Endothelial cell of umbilical vein (primary cell): ENCODE measurements at regions not wholly inside any gene's neighbourhood (a gene's known extent, or its start where the extent isn't known, plus 50 kb on each side); places are given as distances from the start of the nearest gene placed in this dataset.

Source experiments
- BruUV-seq: library from RNA; stranded (reverse); fragments of 400-500 nt; replicated peaks from 2 replicates; lab custom pipeline; 2021; lab: Mats Ljungman, UMichigan
- CTCF ChIA-PET: fragments of 300-600, 350-600 bp; sonication (Branson Sonifier 250); formaldehyde crosslinking; loops from one replicate; lab custom pipeline; 2021; ENCODE audit warnings: antibody characterized with exemption, inconsistent platforms; lab: Charles Lee
- POLR2A ChIA-PET: fragments of 300-600, 350-600 bp; sonication (Branson Sonifier 250); formaldehyde crosslinking; loops from one replicate; lab custom pipeline; 2021; ENCODE audit warnings: antibody characterized with exemption, inconsistent platforms; lab: Charles Lee
- DNase-seq: peaks from one replicate; pipeline ENCODE4 v3.0.0-alpha.2; 2011; ENCODE audit warnings: low read depth, low spot score
- FAIRE-seq: peaks from 2 replicates; lab custom pipeline; 2011; peaks lifted over from hg19 to GRCh38; lab: Jason Lieb, UNC
- H2AFZ ChIP-seq: 2 replicates; pipeline ENCODE4 v1.6.0; 2012; ENCODE audit warnings: low read depth, low read length, control low read depth, inconsistent platforms
- H3K27ac ChIP-seq: 2 replicates; pipeline ENCODE4 v1.5.1; 2011; ENCODE audit warnings: low read depth, mild to moderate bottlenecking, control low read depth, low read length, moderate library complexity; ENCODE audit not compliant: insufficient read depth
- H3K27me3 ChIP-seq, 2 experiments: 2 replicates each; pipeline versions ENCODE4 v1.6.0 to v1.6.1; 2011; ENCODE audit warnings: low read length in 2 of 2, mixed read lengths in 1 of 2; ENCODE audit not compliant: control insufficient read depth in 2 of 2, insufficient read depth in 2 of 2
- H3K36me3 ChIP-seq, 2 experiments: 2 replicates in 1 of 2; 3 replicates in 1 of 2; pipeline ENCODE4 v1.5.1; 2011; ENCODE audit warnings: low read length in 2 of 2, mild to moderate bottlenecking in 1 of 2, moderate library complexity in 1 of 2; ENCODE audit not compliant: control insufficient read depth in 2 of 2, insufficient read depth in 2 of 2; ENCODE audit errors: extremely low read depth in 1 of 2
- H3K4me1 ChIP-seq: 3 replicates; pipeline ENCODE4 v1.5.1; 2011; ENCODE audit warnings: mild to moderate bottlenecking, low read length; ENCODE audit not compliant: control insufficient read depth, insufficient read depth; ENCODE audit errors: extremely low read depth
- H3K4me2 ChIP-seq: 2 replicates; pipeline ENCODE4 v1.6.1; 2011; ENCODE audit warnings: low read length, control low read depth, mixed read lengths; ENCODE audit not compliant: insufficient read depth
- H3K4me3 ChIP-seq, 3 experiments: fragments of 200-600 bp in 1 of 3; sonication (generic), shearing (Covaris generic) in 1 of 3; replicated peaks in 1 of 3; 2 replicates each; pipeline ENCODE4 v1.5.1; 2011 to 2016; ENCODE audit warnings: control low read depth in 3 of 3, low read length in 3 of 3, mild to moderate bottlenecking in 2 of 3, inconsistent platforms in 1 of 3, low read depth in 1 of 3, moderate library complexity in 1 of 3; ENCODE audit not compliant: insufficient read depth in 1 of 3
- H3K79me2 ChIP-seq: 2 replicates; pipeline ENCODE4 v1.6.0; 2012; ENCODE audit warnings: low read length, inconsistent platforms; ENCODE audit not compliant: control insufficient read depth, insufficient read depth
- H3K9ac ChIP-seq: replicated peaks from 2 replicates; pipeline ENCODE3; 2011; ENCODE audit warnings: low read length, control low read depth; ENCODE audit not compliant: insufficient read depth; ENCODE audit errors: extremely low read depth
- H3K9me1 ChIP-seq: replicated peaks from 3 replicates; pipeline ENCODE4 v1.6.0; 2011; ENCODE audit warnings: mild to moderate bottlenecking, low read length; ENCODE audit not compliant: control insufficient read depth, insufficient read depth; ENCODE audit errors: extremely low read depth
- H3K9me3 ChIP-seq: replicated peaks from 2 replicates; pipeline ENCODE4 v1.5.1; 2012; ENCODE audit warnings: low read length, inconsistent platforms; ENCODE audit not compliant: control insufficient read depth, insufficient read depth
- H4K20me1 ChIP-seq: replicated peaks from 2 replicates; pipeline ENCODE3; 2011; ENCODE audit warnings: mild to moderate bottlenecking, low read length; ENCODE audit not compliant: control insufficient read depth, insufficient read depth; ENCODE audit errors: extremely low read depth
- EZH2 ChIP-seq: IDR thresholded peaks from 2 replicates; pipeline ENCODE4 v1.6.1; 2012; ENCODE audit warnings: borderline replicate concordance, low read depth, mild to moderate bottlenecking, moderate library complexity, low read length, inconsistent platforms; ENCODE audit not compliant: severe bottlenecking
- FOS ChIP-seq: IDR thresholded peaks from 2 replicates; pipeline ENCODE4 v1.6.1; 2011; ENCODE audit warnings: mild to moderate bottlenecking, low read length, moderate library complexity, borderline replicate concordance; ENCODE audit not compliant: insufficient read depth
- GATA2 ChIP-seq: IDR thresholded peaks from 2 replicates; pipeline ENCODE4 v1.7.0; 2011; ENCODE audit warnings: low read depth, mild to moderate bottlenecking, moderate library complexity, mixed read lengths, low read length; ENCODE audit not compliant: insufficient read length, insufficient read depth
- JUN ChIP-seq: IDR thresholded peaks from 2 replicates; pipeline ENCODE4 v1.6.1; 2011; ENCODE audit warnings: borderline replicate concordance, low read depth; ENCODE audit not compliant: insufficient read length, insufficient read depth
- MYC ChIP-seq: IDR thresholded peaks from one replicate; pipeline ENCODE4 v1.6.1; 2011; ENCODE audit warnings: mild to moderate bottlenecking, low read depth, low read length
- POLR2A ChIP-seq: IDR thresholded peaks from 2 replicates; pipeline ENCODE4 v1.6.1; 2012; ENCODE audit warnings: low read depth, mild to moderate bottlenecking, control low read depth, low read length
- POLR2AphosphoS5 ChIP-seq: IDR thresholded peaks from 2 replicates; pipeline ENCODE4 v1.6.1; 2012; ENCODE audit warnings: low read depth, mild to moderate bottlenecking, control low read depth, low read length, moderate library complexity; ENCODE audit not compliant: insufficient read depth
- dilution Hi-C: fragments of 300-500 bp; cut with MboI; formaldehyde crosslinking; loops from one replicate; pipeline ENCODE4 v1.15.0; 2019; ENCODE audit warnings: low sequenced_read_pairs; ENCODE audit not compliant: extremely low pct_ligation_motif_present
- intact Hi-C: fragments of 100-400 bp; cut with micrococcal nuclease; formaldehyde crosslinking; loops from one replicate; pipeline ENCODE4 v1.10.0; 2022
- TF ChIP-seq, protein P1 (sequence below), 2 donors: IDR thresholded peaks; 1 replicate in 1 of 2; 2 replicates in 1 of 2; pipeline ENCODE4 v1.5.1; 2011; ENCODE audit warnings: low read length in 2 of 2, mild to moderate bottlenecking in 2 of 2, moderate library complexity in 2 of 2, control low read depth in 1 of 2, inconsistent platforms in 1 of 2, low read depth in 1 of 2; ENCODE audit not compliant: insufficient read depth in 1 of 2; ENCODE audit errors: extremely low read depth in 1 of 2
- TF ChIP-seq, protein P2 (sequence below): IDR thresholded peaks from 2 replicates; pipeline ENCODE4 v1.6.1; 2011; ENCODE audit not compliant: insufficient read depth, insufficient read length

- dilution Hi-C loops = no loop called here
- DNase-seq = no peak
- no peak for FAIRE-seq
Measured at GRCh38 chr4:53790286-53790685, 199.0 kb upstream of the LNX1 start.

More at GRCh38 chr4:53790286-53790685, 199.0 kb upstream of the LNX1 start:
- CTCF ChIA-PET = no interaction called here
- TF ChIP-seq GATA2 (no peak), MYC (no peak), POLR2A (no peak), FOS (no peak), JUN (no peak), POLR2AphosphoS5 (no peak), EZH2 (no peak)
- TF ChIP-seq, protein P1, sequence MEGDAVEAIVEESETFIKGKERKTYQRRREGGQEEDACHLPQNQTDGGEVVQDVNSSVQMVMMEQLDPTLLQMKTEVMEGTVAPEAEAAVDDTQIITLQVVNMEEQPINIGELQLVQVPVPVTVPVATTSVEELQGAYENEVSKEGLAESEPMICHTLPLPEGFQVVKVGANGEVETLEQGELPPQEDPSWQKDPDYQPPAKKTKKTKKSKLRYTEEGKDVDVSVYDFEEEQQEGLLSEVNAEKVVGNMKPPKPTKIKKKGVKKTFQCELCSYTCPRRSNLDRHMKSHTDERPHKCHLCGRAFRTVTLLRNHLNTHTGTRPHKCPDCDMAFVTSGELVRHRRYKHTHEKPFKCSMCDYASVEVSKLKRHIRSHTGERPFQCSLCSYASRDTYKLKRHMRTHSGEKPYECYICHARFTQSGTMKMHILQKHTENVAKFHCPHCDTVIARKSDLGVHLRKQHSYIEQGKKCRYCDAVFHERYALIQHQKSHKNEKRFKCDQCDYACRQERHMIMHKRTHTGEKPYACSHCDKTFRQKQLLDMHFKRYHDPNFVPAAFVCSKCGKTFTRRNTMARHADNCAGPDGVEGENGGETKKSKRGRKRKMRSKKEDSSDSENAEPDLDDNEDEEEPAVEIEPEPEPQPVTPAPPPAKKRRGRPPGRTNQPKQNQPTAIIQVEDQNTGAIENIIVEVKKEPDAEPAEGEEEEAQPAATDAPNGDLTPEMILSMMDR (IDR thresholded peaks at IDR 0.05; ENCODE audit: extremely low read depth in 1 of 2, insufficient read depth in 1 of 2, low read depth in 1 of 2, low read length in 2 of 2) = no peak
- TF ChIP-seq, protein P2, sequence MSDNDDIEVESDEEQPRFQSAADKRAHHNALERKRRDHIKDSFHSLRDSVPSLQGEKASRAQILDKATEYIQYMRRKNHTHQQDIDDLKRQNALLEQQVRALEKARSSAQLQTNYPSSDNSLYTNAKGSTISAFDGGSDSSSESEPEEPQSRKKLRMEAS = no peak
- no peaks in the 10 kb centered on the region for H3K9me1 ChIP-seq
- no peak overlapping the region for H3K27ac ChIP-seq
- intact Hi-C loops = no loop called here
- BruUV-seq = no TSS peak
- H4K20me1 ChIP-seq = no peaks in the 10 kb centered on the region
- H3K36me3 ChIP-seq = no peaks in the 10 kb centered on the region
- H3K4me2 ChIP-seq = no peak overlapping the region
- no peaks in the 10 kb centered on the region for H3K79me2 ChIP-seq
- no peaks in the 10 kb centered on the region for H3K9me3 ChIP-seq
- peaks cover 4 to 7% of the 10 kb centered on the region in 2 experiments for H3K27me3 ChIP-seq
- H3K9ac ChIP-seq = no peak overlapping the region
- POLR2A ChIA-PET = no interaction called here
- no peaks in the 10 kb centered on the region for H3K4me1 ChIP-seq
- no peak overlapping the region for H2AFZ ChIP-seq
- H3K4me3 ChIP-seq = no peak overlapping the region
